Mesendoderm (in vitro differentiated cells): ENCODE measurements at regions not wholly inside any gene's neighbourhood (a gene's known extent, or its start where the extent isn't known, plus 50 kb on each side); places are given as distances from the start of the nearest gene placed in this dataset.
"Not testable (repeated sequence)": the region's sequence is repeated elsewhere in the genome, so short reads cannot be mapped to it uniquely, and the experiment has no call there.

Experiments
- DNase-seq: peaks from one replicate; pipeline ENCODE4 v3.0.0; 2013
- H2AK5ac ChIP-seq: 2 replicates; pipeline ENCODE4 v1.6.1; 2013; ENCODE audit warnings: low read length, inconsistent platforms
- H2BK120ac ChIP-seq: 2 replicates; pipeline ENCODE4 v1.6.1; 2013; ENCODE audit warnings: low read depth, mild to moderate bottlenecking, low read length, moderate library complexity, mixed read lengths
- H2BK15ac ChIP-seq: replicated peaks from 2 replicates; pipeline ENCODE4 v1.6.1; 2013; ENCODE audit warnings: low read depth, mild to moderate bottlenecking, moderate library complexity
- H2BK5ac ChIP-seq: 2 replicates; pipeline ENCODE4 v1.6.1; 2013; ENCODE audit warnings: low read length, inconsistent platforms
- H3K18ac ChIP-seq: 2 replicates; pipeline ENCODE4 v1.6.1; 2013; ENCODE audit warnings: mild to moderate bottlenecking, low read length, mixed read lengths
- H3K23ac ChIP-seq: one replicate; pipeline ENCODE4 v1.6.1; 2013; ENCODE audit warnings: low read length
- H3K27ac ChIP-seq: 2 replicates; pipeline ENCODE4 v1.5.1; 2013; ENCODE audit warnings: low read depth, mild to moderate bottlenecking, inconsistent platforms, low read length, moderate library complexity
- H3K27me3 ChIP-seq: 2 replicates; pipeline ENCODE4 v1.6.1; 2013; ENCODE audit warnings: low read length, control low read depth, mild to moderate bottlenecking, inconsistent platforms; ENCODE audit not compliant: insufficient read depth, poor library complexity
- H3K36me3 ChIP-seq: 2 replicates; pipeline ENCODE4 v1.6.1; 2013; ENCODE audit warnings: low read length, inconsistent platforms; ENCODE audit not compliant: control insufficient read depth, insufficient read depth
- H3K4ac ChIP-seq: one replicate; pipeline ENCODE4 v1.6.1; 2013; ENCODE audit warnings: low read depth, mild to moderate bottlenecking, low read length, moderate library complexity
- H3K4me1 ChIP-seq: 2 replicates; pipeline ENCODE4 v1.6.1; 2013; ENCODE audit warnings: low read depth, low read length, inconsistent platforms; ENCODE audit not compliant: control insufficient read depth
- H3K4me2 ChIP-seq: 2 replicates; pipeline ENCODE4 v1.6.1; 2013; ENCODE audit warnings: low read length
- H3K4me3 ChIP-seq: 2 replicates; pipeline ENCODE4 v1.5.1; 2013; ENCODE audit warnings: mild to moderate bottlenecking, low read length
- H3K56ac ChIP-seq: one replicate; pipeline ENCODE4 v1.6.1; 2013; ENCODE audit warnings: low read length
- H3K79me1 ChIP-seq: 2 replicates; pipeline ENCODE4 v1.6.1; 2013; ENCODE audit warnings: low read length, inconsistent platforms
- H3K79me2 ChIP-seq: 2 replicates; pipeline ENCODE4 v1.6.1; 2013; ENCODE audit warnings: mild to moderate bottlenecking, low read length; ENCODE audit not compliant: control insufficient read depth, insufficient read depth
- H3K9ac ChIP-seq: 2 replicates; pipeline ENCODE4 v1.6.1; 2013; ENCODE audit warnings: low read length, inconsistent platforms
- H4K5ac ChIP-seq: one replicate; pipeline ENCODE4 v1.6.1; 2013; ENCODE audit warnings: low read length
- H4K8ac ChIP-seq: one replicate; pipeline ENCODE4 v1.6.1; 2013; ENCODE audit warnings: low read depth, mild to moderate bottlenecking, control low read depth, low read length, moderate library complexity
- WGBS: extraction: QIAGEN DNeasy Blood & Tissue Kit; methylation state at CpG from one replicate; pipeline ENCODE4 v1.1.7; 2013; ENCODE audit warnings: low lambda C conversion rate, missing lambda C conversion rate; ENCODE audit not compliant: insufficient coverage; ENCODE audit errors: extremely low coverage; 5-methylcytosine and 5-hydroxymethylcytosine counted together

DNA sequence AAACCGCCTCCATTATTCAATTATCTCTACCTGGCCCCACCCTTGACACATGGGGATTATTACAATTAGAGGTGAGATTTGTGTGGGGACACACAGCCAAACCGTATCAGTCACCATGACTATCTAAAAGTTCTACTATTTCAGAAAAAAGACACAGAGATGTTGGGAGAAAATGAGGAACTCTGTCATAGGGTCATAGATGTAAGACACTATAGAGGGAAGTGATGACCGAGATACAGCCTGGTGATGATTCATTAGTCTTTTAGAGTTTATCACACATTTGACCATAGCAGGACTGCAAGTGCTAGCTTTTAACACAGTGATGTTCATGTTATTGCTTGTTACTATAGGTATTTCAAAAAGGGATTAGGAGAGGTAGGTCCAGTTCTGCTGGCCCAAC, 357.0 kb upstream of the AADAT start:
- Histone ChIP-seq H3K79me2 (no peaks in the 10 kb centered on the region), H3K4me2 (no peak overlapping the region), H3K4me3 (no peak overlapping the region), H4K5ac (no peak overlapping the region), H3K27ac (no peak overlapping the region), H3K79me1 (no peaks in the 10 kb centered on the region), H3K27me3 (no peaks in the 10 kb centered on the region), H2AK5ac (no peak overlapping the region), H3K4me1 (no peaks in the 10 kb centered on the region), H3K9ac (no peak overlapping the region), H2BK15ac (no peak overlapping the region), H3K4ac (no peak overlapping the region), H2BK5ac (no peak overlapping the region), H3K18ac (no peak overlapping the region), H3K36me3 (no peaks in the 10 kb centered on the region), H4K8ac (no peak overlapping the region), H2BK120ac (no peak overlapping the region), H3K56ac (no peak overlapping the region), H3K23ac (no peak overlapping the region)
- no peak for DNase-seq
- no CpG with 5 or more reads among the region's 3 CpGs for WGBS

DNA sequence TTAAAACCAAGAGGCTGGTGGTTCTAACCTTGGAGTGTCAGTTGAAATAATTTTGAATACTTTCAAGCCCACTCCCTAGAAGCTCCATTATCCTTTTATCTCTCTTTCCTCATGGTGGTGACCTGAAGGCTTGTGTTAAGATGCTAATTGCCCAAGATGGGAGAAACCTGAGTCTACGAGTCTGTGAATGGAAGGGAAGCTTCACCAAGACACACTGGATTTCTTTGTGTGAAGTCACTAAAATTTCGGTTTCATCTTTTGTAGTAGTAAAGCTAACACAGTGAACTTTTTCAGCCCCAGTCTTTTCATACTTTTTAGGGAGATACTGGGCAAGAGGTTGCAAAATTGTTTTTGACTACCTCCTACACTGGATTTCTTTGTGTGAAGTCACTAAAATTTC, 351.4 kb upstream of the AADAT start:
- H3K9ac ChIP-seq, H3K4me2 ChIP-seq, H2BK15ac ChIP-seq, H3K4ac ChIP-seq, H3K79me1 ChIP-seq, H4K8ac ChIP-seq, H3K18ac ChIP-seq, H3K36me3 ChIP-seq, H3K23ac ChIP-seq, H4K5ac ChIP-seq, H2BK120ac ChIP-seq, H3K79me2 ChIP-seq, H3K4me1 ChIP-seq, H3K56ac ChIP-seq, H3K27me3 ChIP-seq, H3K27ac ChIP-seq, H2AK5ac ChIP-seq, H2BK5ac ChIP-seq, H3K4me3 ChIP-seq: not testable (repeated sequence)
- peak; percentile 22 for DNase-seq
- no CpG with 5 or more reads among the region's 2 CpGs for WGBS

GRCh38 chr4:170428929-170429328, 339.2 kb upstream of the AADAT start:
- Histone ChIP-seq H4K5ac (no peak overlapping the region), H2AK5ac (no peak overlapping the region), H3K27me3 (no peaks in the 10 kb centered on the region), H3K23ac (no peak overlapping the region), H3K4me2 (no peak overlapping the region), H3K79me2 (no peaks in the 10 kb centered on the region), H2BK15ac (no peak overlapping the region), H3K9ac (no peak overlapping the region), H4K8ac (no peak overlapping the region), H3K56ac (no peak overlapping the region), H2BK120ac (no peak overlapping the region), H3K4me3 (no peak overlapping the region), H3K4ac (no peak overlapping the region), H3K18ac (no peak overlapping the region), H3K36me3 (no peaks in the 10 kb centered on the region), H3K27ac (no peak overlapping the region), H2BK5ac (no peak overlapping the region), H3K4me1 (no peaks in the 10 kb centered on the region), H3K79me1 (no peaks in the 10 kb centered on the region)
- peak; percentile 40 for DNase-seq
- no CpG with 5 or more reads among the region's 5 CpGs for WGBS

DNA sequence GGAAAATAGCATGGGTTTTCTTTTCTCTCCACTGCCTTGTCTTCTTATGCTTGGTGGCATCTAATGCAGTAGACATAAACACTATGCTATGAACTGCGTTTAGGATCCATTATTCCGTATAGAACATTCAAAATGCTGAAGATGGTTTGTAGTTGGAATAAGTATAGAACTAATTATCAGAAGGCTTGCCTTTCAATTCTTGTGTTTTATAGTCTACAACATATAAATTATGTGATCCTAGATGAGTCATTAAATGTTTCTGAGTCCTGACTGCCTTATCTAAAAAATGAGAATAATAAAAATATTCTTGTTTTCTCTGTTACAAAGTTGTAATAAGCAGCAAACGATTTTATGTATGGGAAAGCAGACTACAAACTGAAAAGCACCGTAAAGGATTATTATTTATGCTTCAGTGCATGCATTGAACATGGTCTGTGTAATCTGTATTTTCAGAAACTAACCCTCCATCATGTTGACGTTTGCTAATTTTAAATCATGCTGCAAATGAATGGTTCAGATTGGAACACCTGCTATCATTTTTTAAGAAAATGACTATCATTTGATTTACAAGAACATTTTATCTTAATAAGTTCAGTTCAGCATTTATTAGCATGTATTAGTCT, 335.9 kb upstream of the AADAT start:
- Histone ChIP-seq H3K18ac (no peak overlapping the region), H3K79me2 (no peaks in the 10 kb centered on the region), H3K56ac (no peak overlapping the region), H3K27me3 (no peaks in the 10 kb centered on the region), H2BK120ac (no peak overlapping the region), H3K27ac (no peak overlapping the region), H3K4ac (no peak overlapping the region), H3K79me1 (no peaks in the 10 kb centered on the region), H3K4me3 (no peak overlapping the region), H3K36me3 (no peaks in the 10 kb centered on the region), H4K8ac (no peak overlapping the region), H2BK15ac (no peak overlapping the region), H2BK5ac (no peak overlapping the region), H3K9ac (no peak overlapping the region), H4K5ac (no peak overlapping the region), H2AK5ac (no peak overlapping the region), H3K4me1 (no peaks in the 10 kb centered on the region), H3K4me2 (no peak overlapping the region), H3K23ac (no peak overlapping the region)
- WGBS: no CpG with 5 or more reads among the region's 5 CpGs
- DNase-seq: no peak

- no peaks in the 10 kb centered on the region for H3K79me1 ChIP-seq
- no peak overlapping the region for H3K4ac ChIP-seq
- no peak for DNase-seq
- no peak overlapping the region for H3K27ac ChIP-seq
- H3K18ac ChIP-seq: no peak overlapping the region
- WGBS: no CpG with 5 or more reads among the region's 1 CpG
- H3K4me1 ChIP-seq: no peaks in the 10 kb centered on the region
- no peak overlapping the region for H2BK120ac ChIP-seq
- H2BK15ac ChIP-seq: no peak overlapping the region
- H4K8ac ChIP-seq: no peak overlapping the region
- H3K4me2 ChIP-seq: no peak overlapping the region
- H3K56ac ChIP-seq: no peak overlapping the region
- H4K5ac ChIP-seq: no peak overlapping the region
- H3K9ac ChIP-seq: no peak overlapping the region
- H3K36me3 ChIP-seq: no peaks in the 10 kb centered on the region
- H2BK5ac ChIP-seq: no peak overlapping the region
- no peak overlapping the region for H2AK5ac ChIP-seq
- no peaks in the 10 kb centered on the region for H3K79me2 ChIP-seq
- no peaks in the 10 kb centered on the region for H3K27me3 ChIP-seq
- H3K23ac ChIP-seq: no peak overlapping the region
- no peak overlapping the region for H3K4me3 ChIP-seq
Measured at GRCh38 chr4:170425040-170425439, 335.3 kb upstream of the AADAT start.

GRCh38 chr4:170423137-170423536, 333.4 kb upstream of the AADAT start:
- Histone ChIP-seq H2BK120ac (no peak overlapping the region), H3K4ac (no peak overlapping the region), H2BK5ac (no peak overlapping the region), H3K4me2 (no peak overlapping the region), H3K79me2 (no peaks in the 10 kb centered on the region), H3K36me3 (no peaks in the 10 kb centered on the region), H3K56ac (no peak overlapping the region), H3K4me1 (no peaks in the 10 kb centered on the region), H4K5ac (no peak overlapping the region), H2AK5ac (no peak overlapping the region), H3K79me1 (no peaks in the 10 kb centered on the region), H3K23ac (no peak overlapping the region), H3K9ac (no peak overlapping the region), H4K8ac (no peak overlapping the region), H3K4me3 (no peak overlapping the region), H2BK15ac (no peak overlapping the region), H3K27ac (no peak overlapping the region), H3K18ac (no peak overlapping the region), H3K27me3 (no peaks in the 10 kb centered on the region)
- DNase-seq: no peak
- 100% methylated on average over 1 of the region's 1 CpG for whole genome bisulfite sequencing
